ENCODE measurements at regions not wholly inside any gene's neighbourhood (a gene's known extent, or its start where the extent isn't known, plus 50 kb on each side); places are given as distances from the start of the nearest gene placed in this dataset.

- intact Hi-C loops (cut with DNase I) = no loop called here
- Histone ChIP-seq H3K27ac (no peak overlapping the region), H3K9me3 (no peaks in the 10 kb centered on the region), H3K36me3 (no peaks in the 10 kb centered on the region), H3K4me3 (no peak overlapping the region), H3K4me1 (no peaks in the 10 kb centered on the region), H3K27me3 (no peaks in the 10 kb centered on the region)
- DNase-seq (ENCODE audit: extremely low spot score in 2 of 2) = no peak
- TF ChIP-seq POLR2AphosphoS5 (IDR thresholded peaks at IDR 0.05; ENCODE audit: insufficient read depth in 1 of 2, low read depth in 1 of 2) = no peak
- no peak for TF ChIP-seq CTCF (IDR thresholded peaks at IDR 0.05)
- TF ChIP-seq POLR2A (IDR thresholded peaks at IDR 0.05) = no peak
Measured at GRCh38 chr2:181242262-181242661, 214.9 kb upstream of the ITGA4 start.

DNA sequence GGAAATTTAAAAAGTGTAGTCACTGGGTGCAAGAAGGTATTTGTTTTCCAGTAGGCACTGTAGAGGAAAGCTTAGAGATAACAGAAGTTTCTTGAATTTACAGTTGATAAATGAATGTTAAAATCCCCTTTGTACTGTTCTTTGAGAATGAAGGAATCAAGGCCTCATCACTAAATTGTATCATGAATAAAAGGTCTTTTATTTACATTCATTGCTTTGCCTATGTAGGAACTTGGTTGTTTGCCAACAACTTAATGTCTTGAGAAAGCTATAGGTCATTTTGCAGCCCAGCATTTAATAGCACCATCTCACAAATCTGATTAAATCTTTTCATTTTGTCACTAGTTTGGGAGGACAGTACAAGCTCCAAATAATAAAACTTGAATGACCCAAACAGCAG is 213.9 kb upstream of the ITGA4 start:
- TF ChIP-seq POLR2A (IDR thresholded peaks at IDR 0.05) = no peak
- TF ChIP-seq POLR2AphosphoS5 (IDR thresholded peaks at IDR 0.05; ENCODE audit: insufficient read depth in 1 of 2, low read depth in 1 of 2) = no peak
- no peak for TF ChIP-seq CTCF (IDR thresholded peaks at IDR 0.05)
- no peak for DNase-seq (ENCODE audit: extremely low spot score in 2 of 2)
- no peak overlapping the region for H3K4me3 ChIP-seq
- H3K27ac ChIP-seq = no peak overlapping the region
- no peaks in the 10 kb centered on the region for H3K27me3 ChIP-seq
- H3K9me3 ChIP-seq = no peaks in the 10 kb centered on the region
- no peaks in the 10 kb centered on the region for H3K4me1 ChIP-seq
- intact Hi-C loops (cut with DNase I) = no loop called here
- H3K36me3 ChIP-seq = no peaks in the 10 kb centered on the region

- Histone ChIP-seq H3K4me3 (no peak overlapping the region), H3K36me3 (no peaks in the 10 kb centered on the region), H3K27me3 (no peaks in the 10 kb centered on the region), H3K27ac (no peak overlapping the region), H3K4me1 (no peaks in the 10 kb centered on the region), H3K9me3 (no peaks in the 10 kb centered on the region)
- intact Hi-C loops (cut with DNase I) = no loop called here
- no peak for TF ChIP-seq POLR2AphosphoS5 (IDR thresholded peaks at IDR 0.05; ENCODE audit: insufficient read depth in 1 of 2, low read depth in 1 of 2)
- no peak for TF ChIP-seq POLR2A (IDR thresholded peaks at IDR 0.05)
- TF ChIP-seq CTCF (IDR thresholded peaks at IDR 0.05) = no peak
- DNase-seq (ENCODE audit: extremely low spot score in 2 of 2) = no peak
Measured at GRCh38 chr2:181250691-181251090, 206.5 kb upstream of the ITGA4 start.

GRCh38 chr2:181252262-181253148 is 204.7 kb upstream of the ITGA4 start:
- intact Hi-C loops (cut with DNase I) = no loop called here
- H3K27ac ChIP-seq = no peak overlapping the region
- H3K4me3 ChIP-seq = no peak overlapping the region
- no peaks in the 10 kb centered on the region for H3K36me3 ChIP-seq
- no peak for DNase-seq (ENCODE audit: extremely low spot score in 2 of 2)
- TF ChIP-seq POLR2AphosphoS5 (IDR thresholded peaks at IDR 0.05; ENCODE audit: insufficient read depth in 1 of 2, low read depth in 1 of 2) = no peak
- no peak for TF ChIP-seq CTCF (IDR thresholded peaks at IDR 0.05)
- H3K27me3 ChIP-seq = no peaks in the 10 kb centered on the region
- H3K9me3 ChIP-seq = no peaks in the 10 kb centered on the region
- H3K4me1 ChIP-seq = no peaks in the 10 kb centered on the region

DNA sequence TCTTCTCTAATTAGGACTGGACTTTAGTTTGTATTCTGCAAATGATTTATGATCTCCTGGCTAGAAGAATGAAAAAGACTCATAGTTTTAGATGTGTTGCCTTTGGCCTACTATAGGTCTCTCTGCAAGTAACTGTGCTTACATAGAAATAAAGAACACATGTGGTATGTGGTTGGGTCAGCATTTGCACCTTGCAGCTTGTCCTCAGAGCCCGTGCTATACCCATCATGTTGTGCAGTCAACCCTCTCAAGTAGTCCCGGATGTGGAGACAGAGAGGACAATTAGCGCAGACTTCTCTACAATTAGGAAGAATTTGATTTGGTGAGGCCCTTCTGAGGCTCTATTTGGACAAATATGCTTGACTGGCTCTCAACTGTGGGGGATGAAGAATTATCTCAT is 203.7 kb upstream of the ITGA4 start:
- Histone ChIP-seq H3K4me3 (no peak overlapping the region), H3K9me3 (no peaks in the 10 kb centered on the region), H3K27ac (no peak overlapping the region), H3K4me1 (no peaks in the 10 kb centered on the region), H3K27me3 (no peaks in the 10 kb centered on the region), H3K36me3 (no peaks in the 10 kb centered on the region)
- DNase-seq (ENCODE audit: extremely low spot score in 2 of 2) = no peak
- TF ChIP-seq POLR2A (IDR thresholded peaks at IDR 0.05) = no peak
- TF ChIP-seq CTCF (IDR thresholded peaks at IDR 0.05) = no peak
- no peak for TF ChIP-seq POLR2AphosphoS5 (IDR thresholded peaks at IDR 0.05; ENCODE audit: insufficient read depth in 1 of 2, low read depth in 1 of 2)
- intact Hi-C loops (cut with DNase I) = no loop called here

Data from vagina (tissue), 2 donors.